B cell (primary cell): ENCODE measurements at regions not wholly inside any gene's neighbourhood (a gene's known extent, or its start where the extent isn't known, plus 50 kb on each side); places are given as distances from the start of the nearest gene placed in this dataset.

Experiments used
- ATAC-seq: fragments of 200-7000 bp; cut with Tn5 transposase; one replicate; pipeline ENCODE4 v1.10.0; 2021; ENCODE audit warnings: low read depth, mild to moderate bottlenecking, moderate number of reproducible peaks, moderate library complexity
- CTCF ChIA-PET: fragments of 350-600 bp; sonication (Branson Sonifier 250); formaldehyde crosslinking; loops from one replicate; lab custom pipeline; 2021; ENCODE audit warnings: antibody characterized with exemption, inconsistent platforms; lab: Charles Lee
- POLR2A ChIA-PET: fragments of 350-600 bp; sonication (Branson Sonifier 250); formaldehyde crosslinking; loops from one replicate; lab custom pipeline; 2021; ENCODE audit warnings: antibody characterized with exemption; lab: Charles Lee
- DNase-seq: peaks from one replicate; pipeline ENCODE4 v3.0.0; 2013
- H2AFZ ChIP-seq: 2 replicates; pipeline ENCODE4 v1.6.1; 2012; ENCODE audit warnings: mild to moderate bottlenecking, low read depth, low read length; ENCODE audit not compliant: insufficient read depth, poor library complexity, severe bottlenecking
- H3K27ac ChIP-seq, 2 donors: 1 replicate in 1 of 2; 2 replicates in 1 of 2; pipeline ENCODE4 v1.5.1; 2012 to 2013; ENCODE audit warnings: low read length in 2 of 2, mild to moderate bottlenecking in 2 of 2, moderate library complexity in 1 of 2
- H3K27me3 ChIP-seq, 4 experiments: fragments of 200-600 bp in 1 of 4; sonication (generic) in 1 of 4; replicated peaks in 1 of 4; 1 replicate in 2 of 4; 2 replicates in 2 of 4; pipeline versions ENCODE4 v1.6.1 to v1.7.0; 2013 to 2016; ENCODE audit warnings: low read length in 3 of 4, mild to moderate bottlenecking in 2 of 4, mixed read lengths in 1 of 4, moderate library complexity in 1 of 4; ENCODE audit not compliant: insufficient read depth in 4 of 4, control insufficient read depth in 3 of 4; ENCODE audit errors: control extremely low read depth in 1 of 4
- H3K36me3 ChIP-seq, 2 experiments: replicated peaks in 1 of 2; 1 replicate in 1 of 2; 2 replicates in 1 of 2; pipeline versions ENCODE4 v1.6.1 to v1.7.1; 2013; ENCODE audit warnings: low read length in 1 of 2; ENCODE audit not compliant: insufficient read depth in 2 of 2, control insufficient read depth in 1 of 2; ENCODE audit errors: control extremely low read depth in 1 of 2, extremely low read depth in 1 of 2
- H3K4me1 ChIP-seq, 2 donors: fragments of 200-600 bp in 1 of 2; sonication (generic) in 1 of 2; 1 replicate in 1 of 2; 2 replicates in 1 of 2; pipeline versions ENCODE4 v1.5.1 to v1.6.1; 2013 to 2017; ENCODE audit warnings: low read length in 2 of 2; ENCODE audit not compliant: control insufficient read depth in 2 of 2, insufficient read depth in 2 of 2
- H3K4me2 ChIP-seq: replicated peaks from 2 replicates; pipeline ENCODE3; 2012; ENCODE audit warnings: mild to moderate bottlenecking, low read depth, low read length; ENCODE audit not compliant: poor library complexity, severe bottlenecking
- H3K4me3 ChIP-seq, 5 experiments: fragments of 200-600 bp in 1 of 5; sonication (generic) in 1 of 5; 1 replicate in 3 of 5; 2 replicates in 2 of 5; pipeline versions ENCODE4 v1.5.1 to v1.7.0; 2011 to 2016; ENCODE audit warnings: low read length in 4 of 5, mild to moderate bottlenecking in 4 of 5, low read depth in 2 of 5, control low read depth in 1 of 5, moderate library complexity in 1 of 5; ENCODE audit not compliant: insufficient read depth in 1 of 5; ENCODE audit errors: control extremely low read depth in 1 of 5, extremely low read depth in 1 of 5
- H3K79me2 ChIP-seq: fragments of 200-600 bp; sonication (generic); one replicate; pipeline ENCODE4 v1.6.0; 2016; ENCODE audit warnings: low read length; ENCODE audit not compliant: control insufficient read depth, insufficient read depth
- H3K9ac ChIP-seq: fragments of 200-600 bp; sonication (generic); 2 replicates; pipeline ENCODE4 v1.6.1; 2017; ENCODE audit warnings: mild to moderate bottlenecking, low read length, moderate library complexity
- H3K9me3 ChIP-seq, 3 donors: one replicate each; pipeline versions ENCODE4 v1.6.1 to v1.7.1; 2013; ENCODE audit warnings: low read length in 2 of 3; ENCODE audit not compliant: control insufficient read depth in 2 of 3, insufficient read depth in 1 of 3; ENCODE audit errors: control extremely low read depth in 1 of 3
- H4K20me1 ChIP-seq: 2 replicates; pipeline ENCODE4 v1.6.0; 2012; ENCODE audit warnings: mild to moderate bottlenecking, low read length; ENCODE audit not compliant: insufficient read depth, control insufficient read depth, poor library complexity, severe bottlenecking
- H3K27ac Mint-ChIP-seq: one replicate; pipeline ENCODE4 v1.8.0; 2021; ENCODE audit warnings: mixed read lengths
- H3K27me3 Mint-ChIP-seq: one replicate; pipeline ENCODE4 v1.8.0; 2021; ENCODE audit warnings: mixed read lengths
- H3K4me1 Mint-ChIP-seq: one replicate; pipeline ENCODE4 v1.8.0; 2021; ENCODE audit warnings: mixed read lengths
- H3K4me3 Mint-ChIP-seq: one replicate; pipeline ENCODE4 v1.8.0; 2021; ENCODE audit warnings: mixed read lengths
- H3K9me3 Mint-ChIP-seq: one replicate; pipeline ENCODE4 v1.8.0; 2022; ENCODE audit warnings: mixed read lengths; ENCODE audit not compliant: insufficient read depth
- EZH2 ChIP-seq: IDR thresholded peaks from 2 replicates; pipeline ENCODE4 v1.6.1; 2012; ENCODE audit warnings: borderline replicate concordance, low read depth, mild to moderate bottlenecking, moderate library complexity, low read length; ENCODE audit not compliant: insufficient read depth, poor library complexity, severe bottlenecking
- WGBS: methylation state at CpG from one replicate; pipeline ENCODE4 v1.1.5; 2013; ENCODE audit warnings: missing lambda C conversion rate; ENCODE audit not compliant: insufficient coverage; 5-methylcytosine and 5-hydroxymethylcytosine counted together
- intact Hi-C: fragments of 100-400 bp; cut with micrococcal nuclease; formaldehyde crosslinking; loops from one replicate; pipeline ENCODE4 v1.10.0; 2022
- TF ChIP-seq, protein P1 (sequence below): fragments of 200-600 bp; IDR thresholded peaks from one replicate; pipeline ENCODE4 v1.8.0; 2022; ENCODE audit warnings: antibody characterized with exemption, mild to moderate bottlenecking

DNA sequence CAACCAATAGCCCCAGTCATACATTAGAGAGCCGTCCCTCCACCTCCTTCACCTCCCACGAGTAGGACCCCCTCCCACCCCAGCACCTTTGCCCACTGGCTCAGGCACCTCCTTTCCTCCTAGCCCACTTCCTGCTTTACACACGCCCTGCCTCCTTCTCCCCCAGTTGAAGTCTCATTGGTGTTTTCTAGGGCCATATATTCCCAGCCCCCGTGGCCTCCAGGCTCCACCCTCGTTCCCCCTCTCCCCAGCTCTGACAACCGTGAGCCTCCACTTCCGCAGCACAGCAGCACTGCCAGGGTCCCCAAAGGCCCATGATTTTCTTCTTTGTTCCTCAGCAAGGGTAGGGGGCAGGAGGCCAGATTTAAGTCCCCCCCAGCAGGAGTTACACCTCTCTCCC, 340.3 kb upstream of the TNRC6C start:
- Histone ChIP-seq H3K27me3 (peaks cover 0 to 2% (median 0%) of the 10 kb centered on the region in 4 experiments), H3K27ac (no peak overlapping the region), H2AFZ (no peak overlapping the region), H3K4me1 (no peaks in the 10 kb centered on the region), H3K4me3 (no peak overlapping the region), H3K79me2 (no peaks in the 10 kb centered on the region), H3K36me3 (no peaks in the 10 kb centered on the region), H3K9me3 (peaks cover 0 to 3% (median 0%) of the 10 kb centered on the region in 3 donors), H4K20me1 (no peaks in the 10 kb centered on the region), H3K4me2 (no peak overlapping the region), H3K9ac (no peak overlapping the region)
- TF ChIP-seq, protein P1, sequence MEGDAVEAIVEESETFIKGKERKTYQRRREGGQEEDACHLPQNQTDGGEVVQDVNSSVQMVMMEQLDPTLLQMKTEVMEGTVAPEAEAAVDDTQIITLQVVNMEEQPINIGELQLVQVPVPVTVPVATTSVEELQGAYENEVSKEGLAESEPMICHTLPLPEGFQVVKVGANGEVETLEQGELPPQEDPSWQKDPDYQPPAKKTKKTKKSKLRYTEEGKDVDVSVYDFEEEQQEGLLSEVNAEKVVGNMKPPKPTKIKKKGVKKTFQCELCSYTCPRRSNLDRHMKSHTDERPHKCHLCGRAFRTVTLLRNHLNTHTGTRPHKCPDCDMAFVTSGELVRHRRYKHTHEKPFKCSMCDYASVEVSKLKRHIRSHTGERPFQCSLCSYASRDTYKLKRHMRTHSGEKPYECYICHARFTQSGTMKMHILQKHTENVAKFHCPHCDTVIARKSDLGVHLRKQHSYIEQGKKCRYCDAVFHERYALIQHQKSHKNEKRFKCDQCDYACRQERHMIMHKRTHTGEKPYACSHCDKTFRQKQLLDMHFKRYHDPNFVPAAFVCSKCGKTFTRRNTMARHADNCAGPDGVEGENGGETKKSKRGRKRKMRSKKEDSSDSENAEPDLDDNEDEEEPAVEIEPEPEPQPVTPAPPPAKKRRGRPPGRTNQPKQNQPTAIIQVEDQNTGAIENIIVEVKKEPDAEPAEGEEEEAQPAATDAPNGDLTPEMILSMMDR: no peak
- TF ChIP-seq EZH2: no peak
- peaks cover 35% of the 10 kb centered on the region for H3K27me3 Mint-ChIP-seq
- H3K27ac Mint-ChIP-seq: no peak overlapping the region
- no peaks in the 10 kb centered on the region for H3K9me3 Mint-ChIP-seq
- intact Hi-C loops: no loop called here
- no peak for DNase-seq
- no peak overlapping the region for H3K4me3 Mint-ChIP-seq
- peaks cover 4% of the 10 kb centered on the region for H3K4me1 Mint-ChIP-seq
- WGBS: 82% methylated on average over 7 of the region's 7 CpGs
- ChIA-PET CTCF (no interaction called here), POLR2A (no interaction called here)
- no peak for ATAC-seq

DNA sequence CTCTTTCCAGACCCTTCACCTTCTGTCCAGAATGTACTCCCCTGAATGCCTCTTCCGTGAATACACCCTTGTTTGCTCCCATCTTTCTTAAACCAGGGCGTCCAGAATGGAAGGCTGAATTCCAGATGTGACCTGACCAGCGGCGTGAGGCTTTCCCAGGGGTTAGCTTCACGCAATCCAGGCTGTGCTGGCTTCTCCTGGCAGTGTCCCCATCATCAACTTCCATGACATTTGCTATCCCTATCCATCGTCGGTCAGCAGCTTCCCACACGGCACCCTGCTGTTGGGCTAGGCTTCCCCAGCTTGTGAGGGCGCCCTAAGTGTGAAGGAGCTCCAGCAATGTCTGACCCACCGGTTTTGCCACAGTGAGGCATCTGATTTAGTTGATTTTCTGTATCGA, 339.8 kb upstream of the TNRC6C start:
- no peak overlapping the region for H3K9ac ChIP-seq
- no peak for ATAC-seq
- H3K27ac ChIP-seq: no peak overlapping the region
- H3K4me1 ChIP-seq: no peaks in the 10 kb centered on the region
- 87% methylated on average over 7 of the region's 11 CpGs for WGBS
- no peak overlapping the region for H2AFZ ChIP-seq
- H3K27me3 Mint-ChIP-seq: peaks cover 32% of the 10 kb centered on the region
- no peak for TF ChIP-seq EZH2
- TF ChIP-seq, protein P1: no peak
- H3K79me2 ChIP-seq: no peaks in the 10 kb centered on the region
- no peaks in the 10 kb centered on the region for H3K9me3 Mint-ChIP-seq
- peaks cover 0 to 3% (median 0%) of the 10 kb centered on the region in 3 donors for H3K9me3 ChIP-seq
- no peak for DNase-seq
- H3K36me3 ChIP-seq: no peaks in the 10 kb centered on the region
- no peak overlapping the region for H3K4me3 ChIP-seq
- POLR2A ChIA-PET: no interaction called here
- intact Hi-C loops: no loop called here
- H3K4me1 Mint-ChIP-seq: peaks cover 4% of the 10 kb centered on the region
- H3K4me3 Mint-ChIP-seq: no peak overlapping the region
- CTCF ChIA-PET: no interaction called here
- H3K4me2 ChIP-seq: no peak overlapping the region
- peaks cover 0 to 2% (median 0%) of the 10 kb centered on the region in 4 experiments for H3K27me3 ChIP-seq
- H3K27ac Mint-ChIP-seq: no peak overlapping the region
- H4K20me1 ChIP-seq: no peaks in the 10 kb centered on the region
